Body of pancreas (tissue), 4 donors: ENCODE measurements at regions not wholly inside any gene's neighbourhood (a gene's known extent, or its start where the extent isn't known, plus 50 kb on each side); places are given as distances from the start of the nearest gene placed in this dataset.

ENCODE experiments used
- POLR2A ChIP-seq, 3 donors: fragments of 450-650 bp; IDR thresholded peaks; one replicate each; pipeline ENCODE4 v1.6.1; 2016; ENCODE audit warnings: antibody characterized with exemption in 3 of 3, mild to moderate bottlenecking in 2 of 3
- TF ChIP-seq, protein P1 (sequence below), 7 experiments: fragments of 450-650 bp in 4 of 7; fragments of 200-600 bp in 3 of 7; sonication (generic) in 3 of 7; IDR thresholded peaks; one replicate each; pipeline ENCODE4 v1.5.1; 2016 to 2019; ENCODE audit warnings: antibody characterized with exemption in 7 of 7

DNA sequence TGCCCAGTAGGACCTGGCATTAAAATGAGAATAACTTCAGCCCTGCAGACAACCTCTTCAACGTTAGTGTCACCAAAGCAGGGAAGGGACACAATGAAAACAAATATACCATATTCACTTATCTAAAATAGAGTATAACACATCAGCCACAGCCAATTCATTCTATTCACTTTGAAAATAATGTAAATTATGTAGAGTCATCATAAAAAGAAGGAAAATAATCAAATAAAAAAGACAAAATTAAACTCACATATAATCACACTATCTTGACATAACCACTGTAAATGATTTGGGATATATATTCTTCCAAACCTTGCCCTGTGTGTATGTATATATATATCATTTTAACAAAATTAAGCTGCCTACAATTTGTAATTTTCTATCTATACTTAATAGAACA is 78.1 kb upstream of the HEY2 start:
- TF ChIP-seq, protein P1, sequence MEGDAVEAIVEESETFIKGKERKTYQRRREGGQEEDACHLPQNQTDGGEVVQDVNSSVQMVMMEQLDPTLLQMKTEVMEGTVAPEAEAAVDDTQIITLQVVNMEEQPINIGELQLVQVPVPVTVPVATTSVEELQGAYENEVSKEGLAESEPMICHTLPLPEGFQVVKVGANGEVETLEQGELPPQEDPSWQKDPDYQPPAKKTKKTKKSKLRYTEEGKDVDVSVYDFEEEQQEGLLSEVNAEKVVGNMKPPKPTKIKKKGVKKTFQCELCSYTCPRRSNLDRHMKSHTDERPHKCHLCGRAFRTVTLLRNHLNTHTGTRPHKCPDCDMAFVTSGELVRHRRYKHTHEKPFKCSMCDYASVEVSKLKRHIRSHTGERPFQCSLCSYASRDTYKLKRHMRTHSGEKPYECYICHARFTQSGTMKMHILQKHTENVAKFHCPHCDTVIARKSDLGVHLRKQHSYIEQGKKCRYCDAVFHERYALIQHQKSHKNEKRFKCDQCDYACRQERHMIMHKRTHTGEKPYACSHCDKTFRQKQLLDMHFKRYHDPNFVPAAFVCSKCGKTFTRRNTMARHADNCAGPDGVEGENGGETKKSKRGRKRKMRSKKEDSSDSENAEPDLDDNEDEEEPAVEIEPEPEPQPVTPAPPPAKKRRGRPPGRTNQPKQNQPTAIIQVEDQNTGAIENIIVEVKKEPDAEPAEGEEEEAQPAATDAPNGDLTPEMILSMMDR (IDR thresholded peaks at IDR 0.05) = no peak
- TF ChIP-seq POLR2A (IDR thresholded peaks at IDR 0.05) = no peak
